ENCODE measurements at regions not wholly inside any gene's neighbourhood (a gene's known extent, or its start where the extent isn't known, plus 50 kb on each side); places are given as distances from the start of the nearest gene placed in this dataset.

DNA sequence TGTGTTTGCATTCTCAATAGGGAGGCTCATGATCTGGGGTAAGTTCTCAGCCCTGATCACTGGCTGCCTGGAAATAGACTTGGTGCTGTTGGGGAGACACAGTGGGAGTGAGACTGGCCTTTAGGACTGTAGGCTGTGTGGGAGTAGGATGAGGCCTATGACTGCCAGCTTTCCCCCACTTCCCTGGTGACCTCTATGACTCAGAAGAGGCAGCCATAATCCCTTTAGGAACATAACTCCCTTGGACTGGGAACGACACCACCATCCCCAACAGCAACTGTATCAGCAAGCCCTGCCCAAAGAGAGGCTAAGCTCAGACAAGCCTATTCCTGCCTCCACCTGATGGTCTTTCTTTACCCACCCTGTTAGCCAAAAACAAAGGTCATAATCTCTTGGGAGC lies 91.3 kb downstream of the SUCNR1 start:
- TF ChIP-seq, protein P1, sequence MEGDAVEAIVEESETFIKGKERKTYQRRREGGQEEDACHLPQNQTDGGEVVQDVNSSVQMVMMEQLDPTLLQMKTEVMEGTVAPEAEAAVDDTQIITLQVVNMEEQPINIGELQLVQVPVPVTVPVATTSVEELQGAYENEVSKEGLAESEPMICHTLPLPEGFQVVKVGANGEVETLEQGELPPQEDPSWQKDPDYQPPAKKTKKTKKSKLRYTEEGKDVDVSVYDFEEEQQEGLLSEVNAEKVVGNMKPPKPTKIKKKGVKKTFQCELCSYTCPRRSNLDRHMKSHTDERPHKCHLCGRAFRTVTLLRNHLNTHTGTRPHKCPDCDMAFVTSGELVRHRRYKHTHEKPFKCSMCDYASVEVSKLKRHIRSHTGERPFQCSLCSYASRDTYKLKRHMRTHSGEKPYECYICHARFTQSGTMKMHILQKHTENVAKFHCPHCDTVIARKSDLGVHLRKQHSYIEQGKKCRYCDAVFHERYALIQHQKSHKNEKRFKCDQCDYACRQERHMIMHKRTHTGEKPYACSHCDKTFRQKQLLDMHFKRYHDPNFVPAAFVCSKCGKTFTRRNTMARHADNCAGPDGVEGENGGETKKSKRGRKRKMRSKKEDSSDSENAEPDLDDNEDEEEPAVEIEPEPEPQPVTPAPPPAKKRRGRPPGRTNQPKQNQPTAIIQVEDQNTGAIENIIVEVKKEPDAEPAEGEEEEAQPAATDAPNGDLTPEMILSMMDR (IDR thresholded peaks at IDR 0.05): no peak
- no peak for TF ChIP-seq TCF7L2 (IDR thresholded peaks at IDR 0.05; ENCODE audit: low read depth, low read length)
